ENCODE measurements at regions not wholly inside any gene's neighbourhood (a gene's known extent, or its start where the extent isn't known, plus 50 kb on each side); places are given as distances from the start of the nearest gene placed in this dataset.

GRCh38 chr2:156937430-156937829, 320.1 kb upstream of the GALNT5 start:
- Histone ChIP-seq H3K4me3 (ENCODE audit: low read depth in 2 of 2, low read length in 2 of 2) (no peak overlapping the region), H3K36me3 (ENCODE audit: control insufficient read depth, insufficient read depth, low read length) (no peaks in the 10 kb centered on the region), H3K9me3 (ENCODE audit: control insufficient read depth, insufficient read depth, low read depth, low read length) (no peaks in the 10 kb centered on the region), H3K27ac (ENCODE audit: low read length) (no peak overlapping the region), H3K4me1 (ENCODE audit: control insufficient read depth, insufficient read depth, low read length) (no peaks in the 10 kb centered on the region), H3K27me3 (ENCODE audit: control insufficient read depth, insufficient read depth, low read length) (no peaks in the 10 kb centered on the region)
- ATAC-seq (no peak), DNase-seq (ENCODE audit: low read depth, low spot score) (no peak)
- ChIA-PET CTCF (no interaction called here), POLR2A (no interaction called here)
- in situ Hi-C loops (cut with HindIII; ENCODE audit: low pct_unique_long_range_greater_than_20kb, low sequenced_read_pairs) (no loop called here), intact Hi-C loops (cut with micrococcal nuclease; ENCODE audit: unreplicated experiment) (no loop called here)
- BruUV-seq (replicated peaks), result no TSS peak
- no peak for TF ChIP-seq TCF7L2 (IDR thresholded peaks at IDR 0.05; ENCODE audit: low read depth, low read length)
- no peak for TF ChIP-seq SIN3A (IDR thresholded peaks at IDR 0.05; ENCODE audit: borderline replicate concordance, insufficient read depth, low read depth, low read length)
- TF ChIP-seq, protein P1, sequence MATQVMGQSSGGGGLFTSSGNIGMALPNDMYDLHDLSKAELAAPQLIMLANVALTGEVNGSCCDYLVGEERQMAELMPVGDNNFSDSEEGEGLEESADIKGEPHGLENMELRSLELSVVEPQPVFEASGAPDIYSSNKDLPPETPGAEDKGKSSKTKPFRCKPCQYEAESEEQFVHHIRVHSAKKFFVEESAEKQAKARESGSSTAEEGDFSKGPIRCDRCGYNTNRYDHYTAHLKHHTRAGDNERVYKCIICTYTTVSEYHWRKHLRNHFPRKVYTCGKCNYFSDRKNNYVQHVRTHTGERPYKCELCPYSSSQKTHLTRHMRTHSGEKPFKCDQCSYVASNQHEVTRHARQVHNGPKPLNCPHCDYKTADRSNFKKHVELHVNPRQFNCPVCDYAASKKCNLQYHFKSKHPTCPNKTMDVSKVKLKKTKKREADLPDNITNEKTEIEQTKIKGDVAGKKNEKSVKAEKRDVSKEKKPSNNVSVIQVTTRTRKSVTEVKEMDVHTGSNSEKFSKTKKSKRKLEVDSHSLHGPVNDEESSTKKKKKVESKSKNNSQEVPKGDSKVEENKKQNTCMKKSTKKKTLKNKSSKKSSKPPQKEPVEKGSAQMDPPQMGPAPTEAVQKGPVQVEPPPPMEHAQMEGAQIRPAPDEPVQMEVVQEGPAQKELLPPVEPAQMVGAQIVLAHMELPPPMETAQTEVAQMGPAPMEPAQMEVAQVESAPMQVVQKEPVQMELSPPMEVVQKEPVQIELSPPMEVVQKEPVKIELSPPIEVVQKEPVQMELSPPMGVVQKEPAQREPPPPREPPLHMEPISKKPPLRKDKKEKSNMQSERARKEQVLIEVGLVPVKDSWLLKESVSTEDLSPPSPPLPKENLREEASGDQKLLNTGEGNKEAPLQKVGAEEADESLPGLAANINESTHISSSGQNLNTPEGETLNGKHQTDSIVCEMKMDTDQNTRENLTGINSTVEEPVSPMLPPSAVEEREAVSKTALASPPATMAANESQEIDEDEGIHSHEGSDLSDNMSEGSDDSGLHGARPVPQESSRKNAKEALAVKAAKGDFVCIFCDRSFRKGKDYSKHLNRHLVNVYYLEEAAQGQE (IDR thresholded peaks at IDR 0.05; ENCODE audit: insufficient read depth in 1 of 2, low read depth in 2 of 2, low read length in 1 of 2), result no peak
- TF ChIP-seq POLR2AphosphoS5 (IDR thresholded peaks at IDR 0.05; ENCODE audit: low read depth, low read length), result no peak
- TF ChIP-seq, protein P2, sequence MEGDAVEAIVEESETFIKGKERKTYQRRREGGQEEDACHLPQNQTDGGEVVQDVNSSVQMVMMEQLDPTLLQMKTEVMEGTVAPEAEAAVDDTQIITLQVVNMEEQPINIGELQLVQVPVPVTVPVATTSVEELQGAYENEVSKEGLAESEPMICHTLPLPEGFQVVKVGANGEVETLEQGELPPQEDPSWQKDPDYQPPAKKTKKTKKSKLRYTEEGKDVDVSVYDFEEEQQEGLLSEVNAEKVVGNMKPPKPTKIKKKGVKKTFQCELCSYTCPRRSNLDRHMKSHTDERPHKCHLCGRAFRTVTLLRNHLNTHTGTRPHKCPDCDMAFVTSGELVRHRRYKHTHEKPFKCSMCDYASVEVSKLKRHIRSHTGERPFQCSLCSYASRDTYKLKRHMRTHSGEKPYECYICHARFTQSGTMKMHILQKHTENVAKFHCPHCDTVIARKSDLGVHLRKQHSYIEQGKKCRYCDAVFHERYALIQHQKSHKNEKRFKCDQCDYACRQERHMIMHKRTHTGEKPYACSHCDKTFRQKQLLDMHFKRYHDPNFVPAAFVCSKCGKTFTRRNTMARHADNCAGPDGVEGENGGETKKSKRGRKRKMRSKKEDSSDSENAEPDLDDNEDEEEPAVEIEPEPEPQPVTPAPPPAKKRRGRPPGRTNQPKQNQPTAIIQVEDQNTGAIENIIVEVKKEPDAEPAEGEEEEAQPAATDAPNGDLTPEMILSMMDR (IDR thresholded peaks at IDR 0.05), result no peak

DNA sequence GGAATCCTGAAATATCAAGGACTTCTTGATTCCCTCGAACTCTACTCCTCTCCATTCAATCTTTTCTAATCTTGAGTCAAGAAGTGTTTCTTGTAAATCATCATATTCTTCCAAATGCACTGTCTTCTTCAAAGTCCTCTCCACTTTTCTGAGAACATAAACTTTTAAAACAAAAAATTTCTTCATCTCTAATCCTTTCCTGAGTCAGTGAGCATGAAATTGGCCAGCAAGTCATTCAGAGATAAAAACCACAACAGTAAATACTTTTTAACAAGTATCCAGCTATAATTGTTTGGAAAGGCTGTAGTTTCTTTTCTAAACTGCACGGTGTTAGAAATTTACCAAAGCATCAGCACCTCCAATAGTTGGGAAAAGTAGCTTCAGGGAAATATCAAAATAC, 312.6 kb upstream of the GALNT5 start:
- Histone ChIP-seq H3K27me3 (ENCODE audit: control insufficient read depth, insufficient read depth, low read length) (no peaks in the 10 kb centered on the region), H3K4me1 (ENCODE audit: control insufficient read depth, insufficient read depth, low read length) (no peaks in the 10 kb centered on the region), H3K27ac (ENCODE audit: low read length) (no peak overlapping the region), H3K9me3 (ENCODE audit: control insufficient read depth, insufficient read depth, low read depth, low read length) (no peaks in the 10 kb centered on the region), H3K4me3 (ENCODE audit: low read depth in 2 of 2, low read length in 2 of 2) (no peak overlapping the region), H3K36me3 (ENCODE audit: control insufficient read depth, insufficient read depth, low read length) (no peaks in the 10 kb centered on the region)
- no peak for ATAC-seq
- DNase-seq (ENCODE audit: low read depth, low spot score), result no peak
- BruUV-seq (replicated peaks), result no TSS peak
- ChIA-PET CTCF (no interaction called here), POLR2A (no interaction called here)
- TF ChIP-seq, protein P1 (IDR thresholded peaks at IDR 0.05; ENCODE audit: insufficient read depth in 1 of 2, low read depth in 2 of 2, low read length in 1 of 2), result no peak
- intact Hi-C loops (cut with micrococcal nuclease; ENCODE audit: unreplicated experiment), result no loop called here
- in situ Hi-C loops (cut with HindIII; ENCODE audit: low pct_unique_long_range_greater_than_20kb, low sequenced_read_pairs), result no loop called here
